ENCODE measurements at regions not wholly inside any gene's neighbourhood (a gene's known extent, or its start where the extent isn't known, plus 50 kb on each side); places are given as distances from the start of the nearest gene placed in this dataset.

- Histone ChIP-seq H3K36me3 (ENCODE audit: control insufficient read depth, insufficient read depth, low read length) (no peaks in the 10 kb centered on the region), H3K9me3 (ENCODE audit: control insufficient read depth, insufficient read depth, low read length) (no peaks in the 10 kb centered on the region), H3K27me3 (ENCODE audit: control insufficient read depth, insufficient read depth, low read length) (no peaks in the 10 kb centered on the region), H3K4me1 (ENCODE audit: control insufficient read depth, insufficient read depth, low read length) (no peaks in the 10 kb centered on the region), H3K4me3 (ENCODE audit: low read depth, low read length) (no peak overlapping the region), H3K27ac (ENCODE audit: low read depth, low read length) (no peak overlapping the region)
- no peak for DNase-seq (ENCODE audit: low read depth in 4 of 6, low spot score in 6 of 6)
- 95% methylated on average over 9 of the region's 10 CpGs for WGBS (ENCODE audit: insufficient coverage)
Measured at GRCh38 chr12:4211372-4211771, 62.2 kb upstream of the CCND2 start.

DNA sequence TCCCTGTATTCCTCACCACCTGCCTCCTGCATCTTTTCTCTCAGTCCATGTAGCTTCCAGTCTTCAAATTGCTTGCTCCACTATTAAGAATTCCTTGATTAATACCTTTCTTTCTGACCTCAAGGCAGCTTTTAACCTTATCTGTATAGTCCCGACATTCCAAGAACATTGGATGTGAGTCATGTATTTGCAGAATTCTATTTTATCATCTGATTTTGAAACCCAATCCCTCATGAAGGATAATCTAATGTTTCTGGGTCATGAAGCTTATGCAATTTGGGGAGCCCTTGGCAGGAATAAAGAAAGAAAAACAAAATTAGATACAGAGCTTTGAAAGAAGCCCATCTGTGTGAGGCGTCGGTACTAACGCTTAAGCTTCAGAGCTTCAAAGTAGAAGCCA lies 63.4 kb upstream of the CCND2 start:
- H3K27me3 ChIP-seq (ENCODE audit: control insufficient read depth, insufficient read depth, low read length) = no peaks in the 10 kb centered on the region
- H3K36me3 ChIP-seq (ENCODE audit: control insufficient read depth, insufficient read depth, low read length) = no peaks in the 10 kb centered on the region
- H3K4me1 ChIP-seq (ENCODE audit: control insufficient read depth, insufficient read depth, low read length) = no peaks in the 10 kb centered on the region
- DNase-seq (ENCODE audit: low read depth in 4 of 6, low spot score in 6 of 6) = no peak
- 95% methylated on average over 3 of the region's 4 CpGs for WGBS (ENCODE audit: insufficient coverage)
- H3K9me3 ChIP-seq (ENCODE audit: control insufficient read depth, insufficient read depth, low read length) = no peaks in the 10 kb centered on the region
- H3K27ac ChIP-seq (ENCODE audit: low read depth, low read length) = no peak overlapping the region
- H3K4me3 ChIP-seq (ENCODE audit: low read depth, low read length) = no peak overlapping the region

DNA sequence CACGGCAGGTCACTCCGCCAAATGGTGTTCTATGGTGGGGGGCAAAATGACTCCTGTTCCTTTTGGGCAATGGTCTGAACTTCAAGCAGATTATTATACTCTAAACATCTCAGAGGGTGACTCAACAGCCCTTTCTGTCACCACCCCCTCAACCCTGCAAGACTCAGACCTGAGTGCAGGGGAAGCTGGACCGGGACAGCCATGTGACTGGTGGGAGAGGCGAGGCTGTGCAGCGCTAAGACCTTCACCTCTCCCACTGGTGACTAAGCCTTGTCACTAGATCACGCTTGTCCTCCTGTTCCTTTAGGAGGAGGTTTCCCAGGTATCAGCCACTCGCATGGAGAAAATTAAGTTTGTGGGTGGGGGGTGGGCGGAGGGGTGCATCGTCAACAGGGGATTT lies 67.1 kb upstream of the CCND2 start:
- no peak overlapping the region for H3K27ac ChIP-seq (ENCODE audit: low read depth, low read length)
- H3K4me3 ChIP-seq (ENCODE audit: low read depth, low read length) = no peak overlapping the region
- H3K27me3 ChIP-seq (ENCODE audit: control insufficient read depth, insufficient read depth, low read length) = no peaks in the 10 kb centered on the region
- no peaks in the 10 kb centered on the region for H3K36me3 ChIP-seq (ENCODE audit: control insufficient read depth, insufficient read depth, low read length)
- 83% methylated on average over 2 of the region's 9 CpGs for WGBS (ENCODE audit: insufficient coverage)
- no peaks in the 10 kb centered on the region for H3K4me1 ChIP-seq (ENCODE audit: control insufficient read depth, insufficient read depth, low read length)
- DNase-seq (ENCODE audit: low read depth in 4 of 6, low spot score in 6 of 6) = no peak
- no peaks in the 10 kb centered on the region for H3K9me3 ChIP-seq (ENCODE audit: control insufficient read depth, insufficient read depth, low read length)

- no peaks in the 10 kb centered on the region for H3K4me1 ChIP-seq (ENCODE audit: control insufficient read depth, insufficient read depth, low read length)
- no peaks in the 10 kb centered on the region for H3K27me3 ChIP-seq (ENCODE audit: control insufficient read depth, insufficient read depth, low read length)
- WGBS (ENCODE audit: insufficient coverage) = 66% methylated on average over 2 of the region's 3 CpGs
- H3K9me3 ChIP-seq (ENCODE audit: control insufficient read depth, insufficient read depth, low read length) = no peaks in the 10 kb centered on the region
- H3K36me3 ChIP-seq (ENCODE audit: control insufficient read depth, insufficient read depth, low read length) = no peaks in the 10 kb centered on the region
- H3K4me3 ChIP-seq (ENCODE audit: low read depth, low read length) = no peak overlapping the region
- no peak overlapping the region for H3K27ac ChIP-seq (ENCODE audit: low read depth, low read length)
- peak in 1 of 6 donors; percentile 5 for DNase-seq (ENCODE audit: low read depth in 4 of 6, low spot score in 6 of 6)
Measured at GRCh38 chr12:4203772-4204376, 69.7 kb upstream of the CCND2 start.

DNA sequence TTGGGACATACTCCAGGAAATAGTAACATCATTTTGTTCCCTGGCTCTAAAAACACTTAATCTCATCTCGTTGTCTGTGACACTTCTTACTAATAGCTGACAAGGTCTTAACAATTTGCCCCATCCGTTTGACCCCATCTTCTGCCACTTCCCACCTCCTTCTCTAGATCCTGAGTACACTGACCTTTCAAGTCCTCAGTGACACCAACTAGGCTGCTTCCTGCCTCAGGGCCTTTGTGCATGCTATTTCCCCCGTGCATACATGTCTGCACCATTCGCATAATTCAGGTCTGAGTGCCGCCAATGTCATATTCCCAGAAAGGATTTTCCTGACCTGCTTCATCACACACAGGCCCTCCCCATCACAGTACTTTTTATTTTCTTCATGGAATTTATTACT lies 70.6 kb upstream of the CCND2 start:
- WGBS (ENCODE audit: insufficient coverage) = 86% methylated on average over 4 of the region's 5 CpGs
- no peak for DNase-seq (ENCODE audit: low read depth in 4 of 6, low spot score in 6 of 6)

GRCh38 chr12:4202487-4202886 lies 71.1 kb upstream of the CCND2 start:
- H3K9me3 ChIP-seq (ENCODE audit: control insufficient read depth, insufficient read depth, low read length) = no peaks in the 10 kb centered on the region
- H3K36me3 ChIP-seq (ENCODE audit: control insufficient read depth, insufficient read depth, low read length) = no peaks in the 10 kb centered on the region
- H3K27ac ChIP-seq (ENCODE audit: low read depth, low read length) = no peak overlapping the region
- 50% methylated on average over 2 of the region's 7 CpGs for WGBS (ENCODE audit: insufficient coverage)
- DNase-seq (ENCODE audit: low read depth in 4 of 6, low spot score in 6 of 6) = no peak
- H3K27me3 ChIP-seq (ENCODE audit: control insufficient read depth, insufficient read depth, low read length) = no peaks in the 10 kb centered on the region
- no peaks in the 10 kb centered on the region for H3K4me1 ChIP-seq (ENCODE audit: control insufficient read depth, insufficient read depth, low read length)
- H3K4me3 ChIP-seq (ENCODE audit: low read depth, low read length) = no peak overlapping the region

More for the DNA sequence above, 70.6 kb upstream of the CCND2 start:
- no peaks in the 10 kb centered on the region for H3K36me3 ChIP-seq (ENCODE audit: control insufficient read depth, insufficient read depth, low read length)
- H3K27me3 ChIP-seq (ENCODE audit: control insufficient read depth, insufficient read depth, low read length) = no peaks in the 10 kb centered on the region
- no peak overlapping the region for H3K4me3 ChIP-seq (ENCODE audit: low read depth, low read length)
- no peak overlapping the region for H3K27ac ChIP-seq (ENCODE audit: low read depth, low read length)
- H3K4me1 ChIP-seq (ENCODE audit: control insufficient read depth, insufficient read depth, low read length) = no peaks in the 10 kb centered on the region
- H3K9me3 ChIP-seq (ENCODE audit: control insufficient read depth, insufficient read depth, low read length) = no peaks in the 10 kb centered on the region

DNA sequence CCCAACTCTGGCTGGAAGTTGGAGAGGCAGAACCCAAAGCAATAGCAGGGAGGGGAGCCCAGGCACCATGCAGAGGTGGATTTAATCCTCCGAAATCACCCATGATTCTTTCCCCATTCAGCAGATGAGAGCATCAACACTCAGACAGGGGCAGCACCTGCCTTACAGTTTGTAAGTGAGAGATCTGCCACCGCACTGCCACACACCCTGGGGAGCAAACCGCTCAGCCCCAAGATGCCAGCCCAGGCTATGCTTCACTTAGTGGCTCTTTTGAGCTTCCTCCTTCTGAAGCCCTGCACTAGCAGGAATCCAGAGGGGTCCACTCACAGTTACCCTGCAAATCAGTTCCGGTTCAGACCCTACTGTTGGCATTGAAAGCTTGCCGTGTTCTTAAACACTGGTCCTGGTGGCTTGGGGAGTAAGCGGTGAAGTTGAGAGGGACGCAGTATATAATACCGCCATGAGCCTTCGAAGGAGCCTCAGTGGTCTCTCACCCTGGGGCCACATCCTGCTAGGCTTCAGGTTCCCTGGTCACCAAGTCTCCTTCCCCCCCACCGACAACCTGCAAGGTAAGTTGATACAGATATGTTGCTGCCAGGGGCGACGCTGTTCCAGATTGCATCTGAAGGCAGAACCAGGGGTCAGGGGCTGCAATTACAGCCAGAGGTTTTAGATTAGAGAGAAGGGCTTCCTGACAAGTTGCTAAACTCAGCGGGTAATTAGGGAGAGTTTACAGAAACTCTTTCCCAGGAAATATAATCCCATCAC lies 72.0 kb upstream of the CCND2 start:
- H3K4me3 ChIP-seq (ENCODE audit: low read depth, low read length) = no peak overlapping the region
- no peaks in the 10 kb centered on the region for H3K36me3 ChIP-seq (ENCODE audit: control insufficient read depth, insufficient read depth, low read length)
- 88% methylated on average over 8 of the region's 13 CpGs for WGBS (ENCODE audit: insufficient coverage)
- no peaks in the 10 kb centered on the region for H3K4me1 ChIP-seq (ENCODE audit: control insufficient read depth, insufficient read depth, low read length)
- no peaks in the 10 kb centered on the region for H3K27me3 ChIP-seq (ENCODE audit: control insufficient read depth, insufficient read depth, low read length)
- no peak for DNase-seq (ENCODE audit: low read depth in 4 of 6, low spot score in 6 of 6)
- H3K27ac ChIP-seq (ENCODE audit: low read depth, low read length) = no peak overlapping the region
- no peaks in the 10 kb centered on the region for H3K9me3 ChIP-seq (ENCODE audit: control insufficient read depth, insufficient read depth, low read length)

GRCh38 chr12:4197922-4198763 lies 75.4 kb upstream of the CCND2 start:
- WGBS (ENCODE audit: insufficient coverage) = 91% methylated on average over 10 of the region's 11 CpGs
- no peak for DNase-seq (ENCODE audit: low read depth in 4 of 6, low spot score in 6 of 6)
- H3K27me3 ChIP-seq (ENCODE audit: control insufficient read depth, insufficient read depth, low read length) = no peaks in the 10 kb centered on the region
- H3K4me1 ChIP-seq (ENCODE audit: control insufficient read depth, insufficient read depth, low read length) = no peaks in the 10 kb centered on the region
- no peaks in the 10 kb centered on the region for H3K36me3 ChIP-seq (ENCODE audit: control insufficient read depth, insufficient read depth, low read length)
- no peak overlapping the region for H3K4me3 ChIP-seq (ENCODE audit: low read depth, low read length)
- no peaks in the 10 kb centered on the region for H3K9me3 ChIP-seq (ENCODE audit: control insufficient read depth, insufficient read depth, low read length)
- no peak overlapping the region for H3K27ac ChIP-seq (ENCODE audit: low read depth, low read length)

DNA sequence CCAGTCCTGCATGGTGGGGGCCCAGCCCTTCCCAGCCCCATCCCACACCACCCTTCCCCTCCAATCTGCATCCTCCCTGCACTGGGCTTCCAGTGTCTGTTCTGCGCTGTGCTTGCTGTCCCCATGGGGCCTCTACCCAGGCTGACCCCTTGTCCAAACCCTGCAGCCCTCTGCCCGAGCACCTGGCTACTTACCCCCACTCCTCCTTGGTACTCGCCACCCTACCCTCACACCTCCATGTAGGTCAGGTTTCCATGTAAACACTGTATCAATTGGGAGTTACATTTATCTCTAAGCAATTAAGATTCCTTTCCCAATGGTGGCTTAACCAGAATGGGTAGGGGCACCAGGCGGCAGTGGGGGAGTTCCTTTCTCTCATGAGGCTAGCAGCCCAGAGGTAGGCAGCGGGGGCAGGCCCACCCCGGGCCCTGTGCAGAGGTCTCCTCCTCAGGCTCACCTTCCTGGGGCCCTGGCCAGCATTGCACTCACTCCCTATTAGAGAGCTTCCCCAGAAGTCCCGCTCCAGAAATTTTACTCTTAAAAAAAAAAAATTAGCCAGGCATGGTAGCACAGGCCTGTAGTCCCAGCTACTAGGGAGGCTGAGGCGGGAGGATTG lies 76.6 kb upstream of the CCND2 start:
- no peak for DNase-seq (ENCODE audit: low read depth in 4 of 6, low spot score in 6 of 6)
- 83% methylated on average over 4 of the region's 8 CpGs for WGBS (ENCODE audit: insufficient coverage)

More for the DNA sequence above, 76.6 kb upstream of the CCND2 start:
- H3K4me3 ChIP-seq (ENCODE audit: low read depth, low read length) = no peak overlapping the region
- H3K36me3 ChIP-seq (ENCODE audit: control insufficient read depth, insufficient read depth, low read length) = no peaks in the 10 kb centered on the region
- no peaks in the 10 kb centered on the region for H3K4me1 ChIP-seq (ENCODE audit: control insufficient read depth, insufficient read depth, low read length)
- no peak overlapping the region for H3K27ac ChIP-seq (ENCODE audit: low read depth, low read length)
- H3K27me3 ChIP-seq (ENCODE audit: control insufficient read depth, insufficient read depth, low read length) = no peaks in the 10 kb centered on the region
- no peaks in the 10 kb centered on the region for H3K9me3 ChIP-seq (ENCODE audit: control insufficient read depth, insufficient read depth, low read length)

Data from spinal cord (tissue), 9 donors.